DMS114 treated with DMSO at 0.1 percent for 48 hours (cell line): ENCODE measurements at regions not wholly inside any gene's neighbourhood (a gene's known extent, or its start where the extent isn't known, plus 50 kb on each side); places are given as distances from the start of the nearest gene placed in this dataset.
A peak's percentile ranks its signal among the peaks of the same experiment; 100 is the strongest.

ENCODE experiments used
- DNase-seq: peaks from one replicate; lab custom pipeline; 2025; ENCODE audit not compliant: unreplicated experiment; lab: John Stamatoyannopoulos, UW

DNA sequence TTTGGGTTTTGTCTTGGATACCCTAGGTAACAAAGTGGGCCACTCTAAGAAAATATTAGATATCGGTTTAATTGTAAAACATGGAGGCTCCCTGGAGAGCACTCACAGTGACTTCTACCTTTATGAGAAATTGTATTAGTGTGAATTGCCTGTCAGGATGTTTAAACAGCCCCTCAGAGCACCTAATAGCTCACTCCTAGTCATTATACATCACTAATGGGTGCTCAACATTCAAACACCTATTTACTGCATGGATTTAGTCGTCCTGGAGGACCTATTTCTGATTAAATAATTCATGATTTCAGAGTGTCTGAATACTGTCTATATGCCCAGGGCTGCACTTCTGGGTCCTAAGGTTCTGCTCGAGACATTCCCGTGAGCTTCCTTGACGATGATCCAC lies 430.2 kb upstream of the EEF2KMT start:
- no peak for DNase-seq

DNA sequence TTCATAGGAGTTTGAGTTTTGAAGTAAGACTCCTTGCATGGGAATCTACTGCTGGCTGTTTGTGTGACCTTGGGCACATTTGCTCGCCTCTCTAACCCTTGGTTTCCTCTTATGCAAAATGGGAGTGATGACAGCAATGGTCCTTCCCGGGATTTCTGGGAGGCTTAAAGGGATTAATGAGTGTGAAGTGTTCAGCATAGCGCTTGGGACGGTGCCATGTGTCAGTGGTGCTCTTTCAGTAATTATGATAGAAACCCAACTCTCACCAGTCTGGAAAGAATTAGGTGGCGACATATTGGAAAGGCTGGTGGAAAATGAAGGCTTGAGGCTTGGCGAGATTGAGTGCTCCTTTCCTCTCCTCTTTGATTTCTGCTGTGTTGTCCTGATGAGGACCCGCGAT lies 429.2 kb upstream of the EEF2KMT start:
- no peak for DNase-seq

DNA sequence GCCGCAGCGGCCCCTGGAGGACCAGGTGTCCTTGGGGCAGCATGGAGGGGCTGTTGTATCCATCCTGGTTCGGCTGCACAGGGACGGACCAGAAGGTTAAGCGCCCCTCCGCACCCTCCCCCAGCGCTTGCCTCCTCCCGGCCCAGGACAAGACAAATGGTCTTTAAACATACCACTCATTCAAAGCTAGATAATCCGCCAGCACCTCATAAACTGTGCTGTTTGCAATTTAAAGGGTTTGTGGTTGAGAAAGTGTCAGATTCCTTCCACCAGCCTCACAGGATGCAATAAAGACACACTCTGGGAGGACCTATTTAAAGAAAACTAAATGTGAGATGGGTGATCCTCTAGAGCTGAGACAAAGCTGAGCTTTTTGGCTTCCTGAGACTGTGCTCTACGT lies 426.2 kb upstream of the EEF2KMT start:
- DNase-seq: no peak

DNA sequence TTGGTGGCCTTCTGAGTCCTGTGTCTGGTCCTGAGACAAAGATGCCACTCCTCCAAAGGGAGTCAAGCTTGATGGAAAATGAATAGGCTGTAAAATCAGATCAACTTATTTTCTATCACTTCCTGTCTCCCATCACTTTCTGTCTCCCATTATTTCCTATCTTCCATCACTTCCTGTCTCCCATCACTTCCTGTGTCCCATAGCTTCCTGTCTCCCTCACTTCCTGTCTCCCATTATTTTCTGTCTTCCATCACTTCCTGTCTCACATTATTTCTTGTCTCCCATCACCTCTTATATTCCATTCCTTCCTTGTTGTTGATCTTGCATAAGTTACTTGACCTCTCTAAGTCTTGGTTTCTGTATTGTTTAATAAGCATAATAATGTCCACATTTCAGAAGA lies 418.5 kb upstream of the EEF2KMT start:
- DNase-seq: peak; percentile 1

DNA sequence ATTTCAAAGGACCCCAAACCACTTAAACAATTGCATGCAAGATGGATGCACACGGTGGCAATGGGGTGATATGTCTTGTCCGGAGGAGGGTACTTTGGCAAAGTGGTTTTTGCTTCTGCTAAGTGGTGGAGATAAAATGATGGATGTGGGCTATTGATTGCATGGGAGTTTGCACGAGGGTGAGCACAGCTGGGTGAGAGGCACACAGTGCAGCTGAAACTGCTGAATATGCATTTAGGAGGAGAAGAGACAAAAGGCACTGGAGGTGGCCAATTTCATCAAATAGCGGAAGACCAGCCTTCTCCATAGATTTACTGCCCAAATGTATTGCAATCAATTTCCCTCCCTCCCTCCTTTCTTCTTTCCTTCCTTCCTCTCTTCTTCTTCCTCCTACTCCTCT lies 414.4 kb upstream of the EEF2KMT start:
- no peak for DNase-seq

DNA sequence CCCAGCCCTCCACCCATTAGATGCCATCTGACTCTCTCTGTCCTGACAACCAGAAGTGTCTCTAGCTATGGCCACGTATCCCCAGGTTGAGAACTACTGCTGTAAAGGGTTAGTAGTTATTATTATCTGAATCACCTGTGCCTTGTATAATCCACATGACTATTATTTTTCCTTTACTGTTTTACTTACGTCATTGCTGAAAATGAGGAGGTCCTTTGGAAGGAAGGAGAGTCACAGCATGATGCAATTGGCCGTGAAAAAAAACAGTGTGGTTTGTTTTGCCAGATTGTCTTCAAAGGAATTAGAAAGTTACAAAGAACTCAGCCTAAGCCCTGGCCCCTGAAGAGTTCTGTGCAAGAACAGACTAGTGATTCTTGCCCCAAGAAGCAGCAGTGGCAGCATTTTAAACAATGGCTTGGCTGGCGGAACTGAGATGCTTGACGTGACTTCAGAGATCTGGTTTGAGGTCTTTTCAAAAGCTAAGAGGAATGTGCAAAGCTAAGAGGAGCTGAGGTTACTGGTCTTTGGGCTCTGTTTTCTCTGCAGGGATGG lies 413.3 kb upstream of the EEF2KMT start:
- DNase-seq: no peak

DNA sequence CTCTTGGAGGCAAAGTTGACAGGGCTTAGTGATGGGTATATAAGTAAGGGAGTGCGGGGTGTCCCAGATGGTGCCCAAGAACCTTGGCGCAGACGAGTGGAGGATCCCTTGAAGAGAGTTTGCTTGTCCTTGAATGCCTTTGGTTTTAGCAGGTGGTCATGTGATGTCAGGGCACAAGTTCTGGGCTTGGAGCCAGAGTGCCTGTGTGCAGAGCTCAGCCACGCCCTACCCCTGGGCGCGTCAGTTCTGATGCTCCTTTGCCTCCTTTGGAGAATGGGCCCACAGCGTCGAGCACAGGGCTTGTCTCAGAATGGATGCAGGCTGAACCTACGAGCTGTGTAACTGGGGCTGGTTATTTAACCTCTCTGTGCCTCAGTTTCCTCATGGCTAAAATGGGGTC lies 412.2 kb upstream of the EEF2KMT start:
- no peak for DNase-seq

DNA sequence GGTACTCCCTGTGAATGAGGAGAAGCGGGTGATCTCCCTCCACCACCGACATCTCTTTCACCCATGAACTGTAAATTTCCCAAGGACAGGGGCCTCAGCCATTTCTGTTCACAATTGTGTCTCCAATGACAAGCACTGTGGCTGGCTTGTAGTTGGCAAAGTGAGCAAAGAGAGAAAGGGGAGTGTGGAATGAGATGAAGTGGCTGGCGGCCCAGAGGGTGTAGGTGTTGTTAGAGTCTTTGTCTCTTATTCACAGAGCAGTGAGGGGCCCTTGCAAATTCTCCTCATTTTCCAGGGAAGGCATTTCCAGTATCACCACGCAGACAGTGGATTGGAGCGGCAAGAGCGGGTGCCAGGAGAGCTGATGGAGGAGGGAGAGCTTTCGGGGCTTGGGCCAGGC lies 411.7 kb upstream of the EEF2KMT start:
- DNase-seq: no peak

DNA sequence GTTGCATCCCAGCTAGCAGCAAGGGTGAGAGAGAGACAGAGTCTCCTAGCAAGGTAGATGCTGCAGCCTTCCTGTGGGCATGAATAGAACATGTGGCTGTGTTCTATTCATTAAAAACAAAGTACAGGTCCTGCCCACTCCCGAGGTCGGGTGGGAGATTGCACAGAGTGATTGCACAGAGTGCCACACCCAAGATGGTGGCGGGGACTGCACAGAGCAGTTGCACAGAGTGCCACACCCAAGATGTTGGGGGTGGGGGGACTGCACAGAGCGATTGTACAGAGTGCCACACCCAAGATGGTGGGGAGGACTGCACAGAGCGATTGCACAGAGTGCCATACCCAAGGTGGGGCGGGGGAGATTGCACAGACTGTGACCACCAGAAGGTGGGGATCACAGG lies 410.8 kb upstream of the EEF2KMT start:
- DNase-seq: no peak

DNA sequence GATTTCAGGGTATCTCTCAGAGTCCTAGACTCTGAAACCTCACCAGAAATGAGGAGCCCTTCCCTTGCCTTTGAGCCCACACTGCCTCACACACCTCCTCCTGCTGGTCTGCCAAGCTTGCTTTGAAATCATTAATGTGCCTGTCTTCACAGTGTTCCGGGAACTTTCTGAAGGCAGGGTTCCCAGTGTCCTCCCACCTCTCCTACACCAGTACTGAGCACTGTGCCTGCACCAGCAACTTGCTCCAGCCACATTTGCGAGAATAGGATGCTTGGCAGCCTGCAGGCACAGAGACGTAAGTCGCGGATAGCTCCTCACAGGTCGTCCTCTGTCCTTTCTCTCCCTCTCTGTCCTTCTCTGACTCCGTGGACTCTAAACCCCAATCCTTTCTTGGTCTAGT lies 408.4 kb upstream of the EEF2KMT start:
- no peak for DNase-seq

DNA sequence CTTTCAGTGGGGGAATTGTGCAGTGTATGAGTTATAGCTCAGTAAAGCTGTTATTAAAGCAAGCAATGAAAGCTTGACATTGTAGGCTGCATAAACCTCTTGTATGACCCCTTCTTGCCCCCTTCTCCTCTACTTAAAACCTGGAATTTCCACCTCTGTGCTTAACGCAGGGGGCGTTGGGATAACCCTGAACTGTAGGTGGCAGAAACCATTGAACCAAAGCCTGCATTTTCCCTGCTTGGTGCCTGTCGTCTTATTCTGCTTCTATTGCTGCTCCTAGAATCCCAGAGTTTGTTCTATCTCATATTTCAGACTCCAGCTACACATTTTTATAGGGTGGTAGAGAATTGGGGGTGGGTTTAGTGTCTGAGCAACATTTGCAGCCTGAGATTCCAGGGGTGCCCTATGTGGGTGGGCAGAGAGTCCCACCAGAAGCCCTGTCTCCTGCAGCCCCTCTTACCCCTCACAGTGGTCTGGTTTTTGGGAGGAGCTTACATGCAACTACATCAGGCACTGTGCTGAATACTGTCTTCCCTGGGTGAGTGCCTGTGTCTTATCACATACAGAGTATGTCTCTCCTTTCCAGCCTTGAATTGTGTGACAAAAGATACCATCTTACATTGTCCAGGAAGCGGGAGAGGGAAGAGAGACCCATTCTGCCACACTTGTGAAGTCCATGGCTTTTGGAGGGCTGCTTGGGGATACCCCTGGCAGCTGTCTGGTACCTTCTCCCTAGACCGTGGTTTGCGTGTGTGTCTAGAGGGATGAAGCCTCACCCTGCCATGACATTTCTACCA lies 407.7 kb upstream of the EEF2KMT start:
- no peak for DNase-seq

DNA sequence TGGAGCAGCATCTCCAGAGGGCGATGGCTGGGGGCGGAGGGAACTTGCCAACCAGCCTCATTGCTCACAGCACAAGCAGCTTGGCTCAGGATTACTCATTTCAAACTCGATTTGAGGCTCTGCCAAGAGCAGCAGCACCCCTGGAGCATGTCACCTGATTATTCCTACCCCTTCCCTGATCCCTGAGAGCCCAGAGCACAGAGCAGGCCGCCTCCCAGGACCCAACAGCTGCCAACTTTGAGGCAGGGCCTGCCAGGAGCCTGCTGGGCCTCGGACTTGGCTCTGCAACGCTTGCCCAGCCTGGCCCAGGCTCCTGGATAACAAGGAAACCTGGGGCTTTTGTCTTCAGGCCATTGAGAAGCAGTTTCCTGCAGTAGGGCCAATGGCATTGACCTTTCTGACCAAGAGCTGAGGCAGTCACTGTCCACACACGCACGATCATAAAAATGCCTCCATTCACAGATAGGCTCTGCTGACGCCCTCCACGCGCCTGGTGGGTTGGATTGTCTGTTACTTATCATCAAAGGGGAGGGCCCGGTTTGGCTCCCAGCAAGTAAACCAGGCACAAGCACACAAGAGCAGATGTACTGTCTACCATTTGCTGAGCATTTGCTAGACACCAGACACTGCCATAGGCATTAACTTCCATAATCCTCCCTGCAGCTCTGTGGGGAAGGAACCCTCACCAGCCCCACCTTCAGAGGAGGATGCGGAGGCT lies 406.6 kb upstream of the EEF2KMT start:
- no peak for DNase-seq

DNA sequence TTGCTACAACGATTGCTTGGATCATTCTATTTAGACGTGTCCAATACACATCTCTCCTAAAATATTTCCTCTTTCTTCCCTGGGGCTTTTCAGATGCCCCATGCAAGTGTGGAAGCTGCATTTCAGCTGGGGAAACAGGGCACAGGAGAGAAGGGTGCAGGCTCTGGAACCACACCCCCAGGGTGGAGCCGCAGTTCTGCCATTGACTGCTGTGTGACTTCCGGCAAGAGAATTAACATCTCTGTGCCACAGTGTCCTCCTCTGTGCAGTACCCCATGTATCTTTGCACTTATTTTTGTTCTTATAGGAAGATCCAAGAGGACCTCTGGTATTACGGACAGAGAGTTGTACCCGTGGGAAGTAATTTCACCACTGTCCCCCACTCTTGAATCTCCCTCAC lies 405.3 kb upstream of the EEF2KMT start:
- no peak for DNase-seq

DNA sequence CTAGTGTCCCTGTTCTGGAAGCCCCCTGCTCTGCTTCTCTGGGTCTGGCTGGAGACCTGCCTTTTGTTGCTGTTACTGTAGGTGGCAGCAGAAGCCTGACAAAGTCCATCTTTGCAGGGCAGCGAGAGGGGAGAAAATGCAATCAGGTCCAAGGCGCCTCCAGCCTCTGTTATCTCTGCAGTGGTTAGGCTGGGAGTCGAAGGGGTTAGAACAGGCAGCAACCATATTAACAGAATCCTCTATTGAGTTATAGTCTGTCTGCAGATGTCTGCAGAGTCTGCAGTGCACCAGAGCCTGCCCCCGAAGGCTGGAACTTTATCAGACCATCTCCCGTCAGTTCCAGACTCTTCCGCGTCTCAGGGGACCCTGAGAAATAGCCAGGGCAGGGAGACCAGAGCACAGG lies 404.9 kb upstream of the EEF2KMT start:
- DNase-seq: peak; percentile 50

DNA sequence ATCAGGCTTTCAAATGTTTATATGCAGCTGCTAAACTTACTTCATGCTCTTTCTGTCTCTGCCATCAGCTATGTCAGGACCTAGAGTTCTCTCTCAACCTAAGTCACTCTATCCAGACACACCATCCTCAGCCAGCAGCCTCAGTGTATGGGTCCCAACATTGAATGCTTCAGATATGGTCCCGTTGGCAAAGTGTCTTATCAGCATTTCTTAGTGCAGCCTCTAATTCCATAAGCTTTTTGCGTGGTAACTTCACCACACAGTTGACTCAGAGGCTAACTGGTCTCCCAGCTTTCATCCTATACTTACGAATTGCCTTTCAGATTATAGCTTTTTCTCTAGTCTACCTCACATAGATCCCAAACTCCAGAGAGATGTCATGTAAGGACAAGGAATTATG lies 402.9 kb upstream of the EEF2KMT start:
- DNase-seq: no peak

DNA sequence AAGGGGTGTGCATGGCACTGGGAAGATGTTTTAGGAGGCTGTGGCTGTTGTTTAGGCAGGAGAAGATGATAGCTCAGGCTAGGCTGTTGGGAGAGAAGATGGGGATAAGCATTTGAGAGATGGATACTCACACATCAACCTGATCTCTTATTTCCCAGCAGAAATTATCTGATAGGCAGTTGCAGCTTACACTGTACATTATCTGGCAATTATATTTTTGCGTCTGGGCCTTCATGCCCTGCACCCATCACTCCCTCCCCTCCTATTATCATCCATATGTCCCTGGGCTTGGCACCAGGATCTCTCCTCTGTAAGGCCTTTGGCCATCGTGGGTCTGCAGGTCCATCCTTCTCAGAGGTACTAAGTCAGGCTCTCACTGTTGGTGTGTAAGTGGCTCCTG lies 401.0 kb upstream of the EEF2KMT start:
- DNase-seq: no peak

DNA sequence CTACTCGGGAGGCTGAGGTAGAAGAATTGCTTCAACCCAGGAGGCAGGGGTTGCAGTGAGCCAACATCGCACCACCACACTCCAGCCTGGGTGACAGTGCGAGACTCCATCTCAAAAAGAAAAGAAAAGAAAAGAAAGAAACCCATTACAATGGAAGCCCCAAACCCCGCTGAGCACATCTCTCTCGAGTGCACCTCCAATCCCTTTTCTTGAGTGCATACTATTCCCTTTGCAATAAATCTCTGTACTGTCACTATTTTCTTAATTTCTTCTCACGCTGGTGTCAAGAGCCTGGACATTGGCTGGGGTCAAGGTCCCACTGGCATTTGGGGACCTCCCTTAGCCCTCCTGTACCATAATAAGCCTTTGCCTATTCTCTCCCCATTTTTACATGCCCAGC lies 398.4 kb upstream of the EEF2KMT start:
- DNase-seq: no peak

DNA sequence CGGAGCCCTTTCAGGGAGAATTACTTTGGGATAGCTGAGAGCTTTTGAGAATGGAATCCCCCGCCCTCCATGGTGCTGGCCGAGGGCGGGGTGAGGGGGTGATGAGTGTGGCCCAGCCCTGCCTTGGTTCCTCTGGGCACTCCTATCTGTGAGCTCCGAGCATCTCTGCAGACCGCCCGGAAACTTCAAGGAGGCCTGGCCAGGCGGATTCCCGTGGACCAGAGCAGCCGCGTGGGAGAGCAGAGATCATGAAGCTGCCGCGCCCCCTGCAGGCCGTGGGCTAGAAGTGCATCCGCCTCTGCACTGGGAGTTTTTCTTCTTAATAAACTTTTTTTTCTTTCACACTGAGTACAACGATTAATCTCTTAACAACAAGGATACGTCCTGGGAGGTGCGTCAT lies 392.9 kb upstream of the EEF2KMT start:
- peak; percentile 28 for DNase-seq

DNA sequence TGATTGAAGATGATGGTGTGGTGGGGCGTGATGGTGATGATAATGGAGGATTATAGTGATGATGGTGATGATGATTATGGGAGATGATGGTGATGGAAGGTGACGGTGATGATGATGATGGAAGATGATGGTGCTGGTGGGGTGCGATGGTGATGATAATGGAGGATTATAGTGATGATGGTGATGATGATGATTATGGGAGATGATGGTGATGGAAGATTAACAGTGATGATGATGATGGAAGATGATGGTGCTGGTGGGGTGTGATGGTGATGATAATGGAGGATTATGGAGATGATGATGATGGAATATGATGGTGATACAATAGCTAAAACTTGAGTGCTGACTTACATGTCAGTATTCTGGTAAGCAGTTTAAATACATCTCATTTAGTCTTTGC lies 391.0 kb upstream of the EEF2KMT start:
- DNase-seq: no peak

DNA sequence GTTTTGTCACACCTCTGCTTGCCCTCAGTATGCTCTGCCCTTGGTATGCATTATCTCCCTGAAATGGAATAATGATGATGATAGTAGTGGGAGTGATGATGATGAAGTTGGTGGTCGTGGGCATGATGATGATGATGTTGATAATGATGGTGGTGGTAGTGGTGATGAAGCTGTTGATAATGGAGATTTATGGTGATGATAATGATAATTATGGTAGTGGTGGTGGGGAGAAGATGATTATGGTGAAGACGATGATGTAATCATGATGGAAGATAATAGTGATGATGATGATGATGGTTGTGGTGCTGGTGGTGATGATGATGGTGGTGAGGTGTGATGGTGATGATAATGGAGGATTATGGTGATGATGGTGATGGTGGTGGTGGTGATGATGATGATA lies 390.1 kb upstream of the EEF2KMT start:
- DNase-seq: no peak

DNA sequence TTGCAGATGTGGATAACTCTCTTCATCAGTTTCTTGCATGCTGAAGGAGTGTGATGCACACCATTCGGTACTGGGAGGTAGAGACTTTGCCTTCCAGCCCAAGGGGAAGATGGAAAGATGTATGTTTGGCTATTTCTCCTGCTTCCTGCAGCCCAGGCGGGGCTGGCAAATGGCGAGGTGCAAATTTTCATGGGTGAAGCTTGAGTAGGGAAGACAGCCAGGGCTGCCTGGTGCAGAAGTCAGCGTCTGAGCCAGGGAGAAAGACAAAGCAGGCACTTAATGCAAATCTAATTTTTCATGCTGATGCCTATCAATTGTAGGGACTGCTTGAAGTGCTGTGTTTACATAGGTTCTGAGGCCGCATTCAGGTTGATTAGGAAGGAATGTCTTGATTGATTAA lies 384.7 kb upstream of the EEF2KMT start:
- no peak for DNase-seq

DNA sequence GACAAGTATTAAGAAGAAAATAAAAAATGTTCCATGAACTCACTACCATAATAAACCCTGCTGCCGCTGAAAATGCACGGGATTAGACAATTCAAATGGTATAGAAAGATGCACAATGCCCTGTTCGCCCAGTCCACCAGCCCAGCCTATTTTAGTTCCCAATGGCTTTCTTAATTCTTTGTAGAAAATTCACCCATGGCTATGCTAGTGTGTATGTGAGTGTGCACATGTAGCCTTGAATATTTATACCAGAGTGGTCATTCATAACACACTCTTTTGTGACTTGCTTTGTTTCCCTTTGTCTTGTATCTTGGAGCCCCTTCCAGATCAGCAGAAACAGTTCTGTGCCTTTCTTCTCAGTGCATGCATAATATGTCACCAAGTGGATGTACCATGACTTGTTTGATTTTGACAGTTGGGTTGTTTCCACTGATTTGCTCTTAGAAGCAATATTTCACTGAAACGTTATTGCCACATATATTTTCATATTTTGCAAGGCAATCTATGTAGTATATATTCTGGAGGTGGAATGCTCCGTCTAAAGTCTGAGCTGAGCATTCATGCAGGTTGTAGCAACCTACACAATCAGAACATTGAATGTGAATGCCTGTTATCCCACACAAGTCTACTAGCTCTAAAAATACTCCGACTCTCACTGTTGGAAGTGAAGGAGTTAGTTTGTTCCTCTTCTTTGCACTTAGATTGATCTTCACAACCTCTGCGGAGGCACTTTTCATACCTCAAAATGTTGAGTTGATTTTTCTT lies 383.0 kb upstream of the EEF2KMT start:
- DNase-seq: no peak
